Thyroid gland (tissue), 4 donors: ENCODE measurements at regions not wholly inside any gene's neighbourhood (a gene's known extent, or its start where the extent isn't known, plus 50 kb on each side); places are given as distances from the start of the nearest gene placed in this dataset.

Experiments used
- DNase-seq, 2 donors: peaks; one replicate each; pipeline ENCODE4 v3.0.0-alpha.2; 2019
- H3K27ac ChIP-seq, 3 donors: fragments of 200-600 bp; sonication (generic); 1 replicate in 2 of 3; 2 replicates in 1 of 3; pipeline ENCODE4 v1.5.1; 2016 to 2019; ENCODE audit warnings: mild to moderate bottlenecking in 1 of 3, moderate library complexity in 1 of 3
- H3K27me3 ChIP-seq: fragments of 200-600 bp; sonication (generic); one replicate; pipeline ENCODE4 v1.5.1; 2019
- H3K36me3 ChIP-seq, 2 donors: fragments of 200-600 bp; sonication (generic); one replicate each; pipeline ENCODE4 v1.5.1; 2016 to 2019
- H3K4me1 ChIP-seq, 2 donors: fragments of 200-600 bp; sonication (generic); one replicate each; pipeline ENCODE4 v1.5.1; 2017 to 2019
- H3K4me3 ChIP-seq, 3 donors: fragments of 200-600 bp; sonication (generic); replicated peaks in 1 of 3; 1 replicate in 2 of 3; 2 replicates in 1 of 3; pipeline ENCODE4 v1.5.1; 2016; ENCODE audit warnings: mild to moderate bottlenecking in 1 of 3
- H3K9me3 ChIP-seq: fragments of 200-600 bp; sonication (generic); one replicate; pipeline ENCODE4 v1.5.1; 2017
- POLR2A ChIP-seq, 2 donors: fragments of 450-650 bp; IDR thresholded peaks; one replicate each; pipeline ENCODE4 v1.6.1; 2017; ENCODE audit warnings: antibody characterized with exemption in 2 of 2, mild to moderate bottlenecking in 2 of 2, moderate library complexity in 1 of 2
- WGBS, 2 donors: methylation state at CpG; one replicate each; pipeline ENCODE4 v1.1.5; 2017; 5-methylcytosine and 5-hydroxymethylcytosine counted together
- intact Hi-C: fragments of 100-400 bp; cut with DNase I; formaldehyde crosslinking; loops from one replicate; pipeline ENCODE4 v1.15.1; 2023
- TF ChIP-seq, protein P1 (sequence below), 6 experiments: fragments of 200-600 bp in 3 of 6; fragments of 450-650 bp in 3 of 6; sonication (generic) in 3 of 6; IDR thresholded peaks; one replicate each; pipeline ENCODE4 v1.5.1; 2016 to 2019; ENCODE audit warnings: antibody characterized with exemption in 6 of 6, mild to moderate bottlenecking in 2 of 6, inconsistent platforms in 1 of 6, moderate library complexity in 1 of 6

DNA sequence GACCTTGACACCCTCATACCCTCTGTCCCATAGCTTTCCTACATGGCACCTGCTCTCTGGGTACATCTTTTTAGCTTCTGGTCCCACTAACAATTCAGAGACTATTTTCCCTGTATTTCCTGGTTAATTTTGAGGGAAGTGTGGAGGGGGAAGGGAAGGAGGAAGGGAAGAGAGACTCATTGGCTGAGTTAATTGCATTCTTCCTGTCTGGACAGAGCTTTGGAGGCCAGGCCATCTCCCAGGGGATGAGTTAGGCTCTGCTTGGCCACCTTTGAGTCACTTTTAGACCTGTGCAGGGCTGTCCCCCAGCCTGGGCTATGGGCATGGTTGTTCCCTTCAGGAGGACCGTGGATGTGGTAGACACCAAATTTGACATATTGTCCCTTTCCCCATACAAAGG, 167.9 kb upstream of the PGRMC2 start:
- Histone ChIP-seq H3K9me3 (no peaks in the 10 kb centered on the region), H3K27ac (peak overlapping the region in 1 of 3 donors; percentile 61), H3K36me3 (no peaks in the 10 kb centered on the region), H3K4me3 (no peak overlapping the region), H3K4me1 (peaks cover 7 to 21% of the 10 kb centered on the region in 2 donors), H3K27me3 (no peaks in the 10 kb centered on the region)
- no peak for TF ChIP-seq POLR2A (IDR thresholded peaks at IDR 0.05)
- TF ChIP-seq, protein P1, sequence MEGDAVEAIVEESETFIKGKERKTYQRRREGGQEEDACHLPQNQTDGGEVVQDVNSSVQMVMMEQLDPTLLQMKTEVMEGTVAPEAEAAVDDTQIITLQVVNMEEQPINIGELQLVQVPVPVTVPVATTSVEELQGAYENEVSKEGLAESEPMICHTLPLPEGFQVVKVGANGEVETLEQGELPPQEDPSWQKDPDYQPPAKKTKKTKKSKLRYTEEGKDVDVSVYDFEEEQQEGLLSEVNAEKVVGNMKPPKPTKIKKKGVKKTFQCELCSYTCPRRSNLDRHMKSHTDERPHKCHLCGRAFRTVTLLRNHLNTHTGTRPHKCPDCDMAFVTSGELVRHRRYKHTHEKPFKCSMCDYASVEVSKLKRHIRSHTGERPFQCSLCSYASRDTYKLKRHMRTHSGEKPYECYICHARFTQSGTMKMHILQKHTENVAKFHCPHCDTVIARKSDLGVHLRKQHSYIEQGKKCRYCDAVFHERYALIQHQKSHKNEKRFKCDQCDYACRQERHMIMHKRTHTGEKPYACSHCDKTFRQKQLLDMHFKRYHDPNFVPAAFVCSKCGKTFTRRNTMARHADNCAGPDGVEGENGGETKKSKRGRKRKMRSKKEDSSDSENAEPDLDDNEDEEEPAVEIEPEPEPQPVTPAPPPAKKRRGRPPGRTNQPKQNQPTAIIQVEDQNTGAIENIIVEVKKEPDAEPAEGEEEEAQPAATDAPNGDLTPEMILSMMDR (IDR thresholded peaks at IDR 0.05) = no peak
- no peak for DNase-seq
- whole genome bisulfite sequencing, 2 donors = 92% methylated on average over 1 of the region's 1 CpG
- intact Hi-C loops = loop anchor here (5.0 to 10.0 kb wide), 2 partner anchors 357 to 409 kb away; no protein-coding TSS in a partner anchor

DNA sequence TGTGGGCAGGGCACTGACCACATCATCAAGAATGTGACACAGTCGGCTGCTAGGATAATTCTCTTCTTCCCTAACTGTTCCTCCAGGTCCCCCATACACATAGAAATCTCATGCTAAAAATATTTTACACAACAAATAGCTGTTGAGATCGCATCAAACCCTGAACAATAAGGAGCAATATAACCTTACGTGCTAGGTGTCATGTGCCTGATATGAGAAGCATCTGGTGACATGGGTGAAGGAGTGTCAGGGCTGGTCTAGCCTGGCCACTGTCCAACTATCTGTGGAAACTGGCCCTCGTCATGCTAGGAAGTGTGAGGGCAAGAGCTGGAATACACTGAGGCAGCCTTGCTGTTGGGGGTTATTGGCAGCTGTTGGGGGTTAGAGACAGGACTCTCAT, 167.3 kb upstream of the PGRMC2 start:
- Histone ChIP-seq H3K36me3 (no peaks in the 10 kb centered on the region), H3K27me3 (no peaks in the 10 kb centered on the region), H3K4me1 (peaks cover 7 to 21% of the 10 kb centered on the region in 2 donors), H3K27ac (peak overlapping the region; percentile 53 to 62 (median 61)), H3K4me3 (no peak overlapping the region), H3K9me3 (no peaks in the 10 kb centered on the region)
- no peak for TF ChIP-seq POLR2A (IDR thresholded peaks at IDR 0.05)
- TF ChIP-seq, protein P1 (IDR thresholded peaks at IDR 0.05) = no peak
- 72% methylated on average over 4 of the region's 4 CpGs for WGBS, 2 donors
- peak; percentile 42 to 45 for DNase-seq
- intact Hi-C loops = loop anchor here (5.0 to 10.0 kb wide), 2 partner anchors 357 to 410 kb away; no protein-coding TSS in a partner anchor

DNA sequence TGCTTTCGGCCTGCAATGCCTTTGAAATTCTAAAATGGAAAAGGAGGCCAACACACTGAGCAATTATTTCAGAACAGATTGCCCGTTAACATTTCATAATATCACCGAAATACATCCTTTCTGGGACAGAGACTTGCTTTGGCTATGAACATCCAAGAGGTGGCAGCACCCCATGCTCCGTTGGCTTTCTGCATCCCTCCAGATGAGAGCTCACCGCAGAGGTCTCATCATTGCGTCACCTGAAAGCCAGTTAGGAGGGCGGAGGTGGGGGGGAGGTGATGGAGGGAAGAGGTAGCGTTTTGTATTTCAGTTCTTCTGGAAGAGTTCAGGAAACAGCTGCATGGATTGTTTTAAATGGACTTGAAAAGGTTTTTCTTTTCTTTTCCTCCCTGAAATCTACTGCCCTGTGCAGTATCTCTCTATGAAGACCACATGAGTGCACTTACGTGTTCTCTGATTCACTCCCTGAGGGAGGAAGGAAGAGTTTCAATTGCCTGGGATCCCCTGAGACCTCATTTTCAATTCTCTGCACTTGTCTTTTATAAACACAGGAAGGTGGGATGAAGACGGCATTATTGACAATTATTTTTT, 166.8 kb upstream of the PGRMC2 start:
- intact Hi-C loops = loop anchor here (10.0 kb wide), 1 partner anchor 410 kb away; no protein-coding TSS in a partner anchor
- H3K4me3 ChIP-seq = no peak overlapping the region
- peaks cover 7 to 21% of the 10 kb centered on the region in 2 donors for H3K4me1 ChIP-seq
- peak overlapping the region; percentile 53 to 62 (median 61) for H3K27ac ChIP-seq
- WGBS, 2 donors = 6 to 12% methylated on average over 10 of the region's 10 CpGs
- H3K9me3 ChIP-seq = no peaks in the 10 kb centered on the region
- no peaks in the 10 kb centered on the region for H3K36me3 ChIP-seq
- no peak for TF ChIP-seq POLR2A (IDR thresholded peaks at IDR 0.05)
- TF ChIP-seq, protein P1 (IDR thresholded peaks at IDR 0.05) = peak; percentile 27 to 91 (median 81)
- peak; percentile 89 to 91 for DNase-seq
- no peaks in the 10 kb centered on the region for H3K27me3 ChIP-seq

DNA sequence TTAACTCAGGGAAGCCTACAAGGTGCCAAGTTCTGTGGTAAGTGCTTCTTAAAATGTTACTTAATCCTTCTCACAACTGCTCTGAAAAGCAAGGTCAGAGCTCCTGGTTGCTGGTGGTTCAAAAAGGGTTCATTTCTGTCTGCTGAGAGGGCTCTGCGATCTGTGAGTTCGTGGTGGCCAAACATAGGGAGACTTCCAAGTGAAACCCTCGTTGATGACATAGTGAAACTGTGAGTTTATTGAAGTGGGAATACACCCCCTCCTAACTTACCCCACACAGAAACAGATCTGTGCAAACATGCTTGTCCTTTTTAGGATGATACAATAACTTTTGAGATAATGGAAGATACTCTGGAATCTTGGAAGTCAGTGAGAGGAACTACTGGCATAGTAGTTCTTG, 164.8 kb upstream of the PGRMC2 start:
- Histone ChIP-seq H3K27ac (peak overlapping the region; percentile 39 to 59 (median 39)), H3K4me1 (peaks cover 7 to 21% of the 10 kb centered on the region in 2 donors), H3K27me3 (no peaks in the 10 kb centered on the region), H3K36me3 (no peaks in the 10 kb centered on the region), H3K4me3 (no peak overlapping the region), H3K9me3 (no peaks in the 10 kb centered on the region)
- peak in 1 of 2 donors; percentile 18 for TF ChIP-seq POLR2A (IDR thresholded peaks at IDR 0.05)
- TF ChIP-seq, protein P1 (IDR thresholded peaks at IDR 0.05) = no peak
- no peak for DNase-seq
- intact Hi-C loops = loop anchor here (10.0 kb wide), 1 partner anchor 412 kb away; no protein-coding TSS in a partner anchor
- 16 to 21% methylated on average over 3 of the region's 3 CpGs for WGBS, 2 donors

DNA sequence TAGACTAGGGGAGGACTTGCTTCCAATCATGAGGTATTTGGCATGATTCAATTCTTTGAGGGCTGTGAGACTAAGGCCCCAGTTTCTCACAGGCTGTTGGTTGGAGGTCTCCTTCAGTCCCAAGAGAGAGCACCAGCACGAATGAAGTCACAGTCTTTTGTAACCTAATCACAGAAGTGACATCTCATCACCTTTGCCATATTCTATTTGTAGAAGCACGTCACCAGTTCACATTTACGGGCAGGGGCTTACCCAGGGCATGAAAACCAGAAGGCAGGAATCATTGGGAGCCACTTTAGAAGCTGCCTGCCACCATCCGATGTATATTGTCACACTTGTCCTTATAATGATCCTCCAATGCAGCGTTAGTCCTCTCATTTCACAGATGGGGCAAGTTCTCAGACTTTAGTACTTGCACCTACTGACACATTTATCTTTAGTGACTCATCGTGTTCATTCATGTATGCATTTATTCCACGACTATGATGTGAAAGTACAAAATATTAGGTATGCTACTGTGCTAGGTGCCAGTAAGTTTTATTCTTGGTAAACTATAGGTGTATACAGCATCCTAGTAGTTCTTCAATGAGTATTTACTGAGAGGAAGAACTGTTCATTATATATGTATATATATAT, 163.8 kb upstream of the PGRMC2 start:
- no peak for DNase-seq
- Histone ChIP-seq H3K27ac (no peak overlapping the region), H3K9me3 (no peaks in the 10 kb centered on the region), H3K4me3 (no peak overlapping the region), H3K27me3 (no peaks in the 10 kb centered on the region), H3K36me3 (no peaks in the 10 kb centered on the region), H3K4me1 (peaks cover 7 to 21% of the 10 kb centered on the region in 2 donors)
- intact Hi-C loops = loop anchor here (10.0 kb wide), 1 partner anchor 413 kb away; no protein-coding TSS in a partner anchor
- 92 to 94% methylated on average over 7 of the region's 7 CpGs for WGBS, 2 donors
- no peak for TF ChIP-seq POLR2A (IDR thresholded peaks at IDR 0.05)
- TF ChIP-seq, protein P1 (IDR thresholded peaks at IDR 0.05) = no peak
